ENCODE measurements at regions not wholly inside any gene's neighbourhood (a gene's known extent, or its start where the extent isn't known, plus 50 kb on each side); places are given as distances from the start of the nearest gene placed in this dataset.
"Not testable (repeated sequence)": the region's sequence is repeated elsewhere in the genome, so short reads cannot be mapped to it uniquely, and the experiment has no call there.

- DNase-seq (ENCODE audit: low read depth in 2 of 2) = no peak
Measured at GRCh38 chr20:48124960-48125359, 339.7 kb upstream of the SULF2 start.

GRCh38 chr20:48124181-48124782 is 339.0 kb upstream of the SULF2 start:
- DNase-seq (ENCODE audit: low read depth in 2 of 2) = no peak

- no peak for DNase-seq (ENCODE audit: low read depth in 2 of 2)
Measured at GRCh38 chr20:48120120-48120519, 334.8 kb upstream of the SULF2 start.

GRCh38 chr20:48119389-48119788 is 334.1 kb upstream of the SULF2 start:
- not testable (repeated sequence) for DNase-seq (ENCODE audit: low read depth in 2 of 2)

- no peak for DNase-seq (ENCODE audit: low read depth in 2 of 2)
Measured at GRCh38 chr20:48115502-48115901, 330.2 kb upstream of the SULF2 start.

GRCh38 chr20:48107560-48107959 is 322.3 kb upstream of the SULF2 start:
- no peak for DNase-seq (ENCODE audit: low read depth in 2 of 2)

- DNase-seq (ENCODE audit: low read depth in 2 of 2) = no peak
Measured at GRCh38 chr20:48106428-48106827, 321.1 kb upstream of the SULF2 start.

GRCh38 chr20:48105526-48105925 is 320.2 kb upstream of the SULF2 start:
- no peak for DNase-seq (ENCODE audit: low read depth in 2 of 2)

GRCh38 chr20:48102931-48103660 is 317.8 kb upstream of the SULF2 start:
- DNase-seq (ENCODE audit: low read depth in 2 of 2) = no peak

- no peak for DNase-seq (ENCODE audit: low read depth in 2 of 2)
Measured at GRCh38 chr20:48102076-48102787, 317.0 kb upstream of the SULF2 start.

- no peak for DNase-seq (ENCODE audit: low read depth in 2 of 2)
Measured at GRCh38 chr20:48100483-48100882, 315.2 kb upstream of the SULF2 start.

- no peak for DNase-seq (ENCODE audit: low read depth in 2 of 2)
Measured at GRCh38 chr20:48098866-48099265, 313.6 kb upstream of the SULF2 start.

- DNase-seq (ENCODE audit: low read depth in 2 of 2) = no peak
Measured at GRCh38 chr20:48098099-48098498, 312.8 kb upstream of the SULF2 start.

GRCh38 chr20:48096957-48097890 is 311.9 kb upstream of the SULF2 start:
- DNase-seq (ENCODE audit: low read depth in 2 of 2) = no peak

GRCh38 chr20:48096212-48096875 is 311.1 kb upstream of the SULF2 start:
- DNase-seq (ENCODE audit: low read depth in 2 of 2) = no peak

GRCh38 chr20:48094944-48095343 is 309.7 kb upstream of the SULF2 start:
- no peak for DNase-seq (ENCODE audit: low read depth in 2 of 2)

- no peak for DNase-seq (ENCODE audit: low read depth in 2 of 2)
Measured at GRCh38 chr20:48094196-48094749, 309.0 kb upstream of the SULF2 start.

- no peak for DNase-seq (ENCODE audit: low read depth in 2 of 2)
Measured at GRCh38 chr20:48092596-48093280, 307.5 kb upstream of the SULF2 start.

GRCh38 chr20:48090784-48091183 is 305.5 kb upstream of the SULF2 start:
- DNase-seq (ENCODE audit: low read depth in 2 of 2) = no peak

GRCh38 chr20:48090314-48090713 is 305.0 kb upstream of the SULF2 start:
- DNase-seq (ENCODE audit: low read depth in 2 of 2) = no peak
